ENCODE measurements at regions not wholly inside any gene's neighbourhood (a gene's known extent, or its start where the extent isn't known, plus 50 kb on each side); places are given as distances from the start of the nearest gene placed in this dataset.
"Not testable (repeated sequence)": the region's sequence is repeated elsewhere in the genome, so short reads cannot be mapped to it uniquely, and the experiment has no call there.

- no peak for DNase-seq
These were observed 86.0 kb upstream of the TET2 start for GRCh38 chr4:105060628-105061027.

- DNase-seq, result peak; percentile 21
These were observed 85.5 kb upstream of the TET2 start for GRCh38 chr4:105061136-105061696.

DNA sequence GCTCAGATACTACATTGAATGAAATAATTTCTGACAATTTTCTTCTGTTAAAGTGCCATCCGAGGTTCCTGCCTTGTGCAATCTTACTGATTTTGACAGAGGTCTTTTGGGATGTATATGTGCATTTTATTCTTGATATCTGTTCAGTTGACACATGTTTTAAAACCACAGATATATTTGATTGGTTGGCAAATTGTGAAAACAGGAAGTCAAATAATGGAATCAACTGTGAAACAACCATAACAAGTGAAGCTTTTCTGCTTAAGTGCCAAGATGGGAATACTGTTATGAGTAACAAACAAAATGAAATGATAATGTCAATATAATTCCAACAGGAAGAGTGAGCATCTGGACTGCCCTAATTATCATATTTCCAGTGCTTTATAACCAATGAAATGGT, 84.9 kb upstream of the TET2 start:
- no peak for DNase-seq

GRCh38 chr4:105066401-105066800, 80.3 kb upstream of the TET2 start:
- DNase-seq, result no peak

GRCh38 chr4:105067431-105067830, 79.2 kb upstream of the TET2 start:
- DNase-seq, result no peak

DNA sequence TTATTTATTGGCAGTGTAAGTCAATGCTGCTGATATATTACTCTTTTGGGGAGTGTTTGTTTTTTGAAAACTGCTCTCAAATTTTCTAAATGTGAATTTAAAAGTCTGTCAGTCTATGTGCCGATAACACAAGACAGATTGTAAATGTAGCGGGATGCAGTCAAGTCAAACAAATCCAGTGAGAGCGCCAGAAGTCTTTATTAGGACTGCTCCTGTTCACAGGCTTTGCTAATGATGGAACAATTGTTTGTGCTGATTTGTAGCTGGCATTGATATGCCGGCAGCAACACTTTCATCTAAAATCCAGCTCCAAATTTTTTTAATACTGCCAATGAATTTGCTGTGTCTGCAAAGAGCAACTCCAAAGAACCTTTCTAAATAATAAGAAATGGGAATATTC, 78.7 kb upstream of the TET2 start:
- no peak for DNase-seq

GRCh38 chr4:105068516-105068915, 78.2 kb upstream of the TET2 start:
- DNase-seq, result no peak

- not testable (repeated sequence) for DNase-seq
These were observed 74.6 kb upstream of the TET2 start for GRCh38 chr4:105072095-105072494.

GRCh38 chr4:105074097-105074496, 72.6 kb upstream of the TET2 start:
- DNase-seq, result no peak

- no peak for DNase-seq
These were observed 71.6 kb upstream of the TET2 start for GRCh38 chr4:105075045-105075444.

DNA sequence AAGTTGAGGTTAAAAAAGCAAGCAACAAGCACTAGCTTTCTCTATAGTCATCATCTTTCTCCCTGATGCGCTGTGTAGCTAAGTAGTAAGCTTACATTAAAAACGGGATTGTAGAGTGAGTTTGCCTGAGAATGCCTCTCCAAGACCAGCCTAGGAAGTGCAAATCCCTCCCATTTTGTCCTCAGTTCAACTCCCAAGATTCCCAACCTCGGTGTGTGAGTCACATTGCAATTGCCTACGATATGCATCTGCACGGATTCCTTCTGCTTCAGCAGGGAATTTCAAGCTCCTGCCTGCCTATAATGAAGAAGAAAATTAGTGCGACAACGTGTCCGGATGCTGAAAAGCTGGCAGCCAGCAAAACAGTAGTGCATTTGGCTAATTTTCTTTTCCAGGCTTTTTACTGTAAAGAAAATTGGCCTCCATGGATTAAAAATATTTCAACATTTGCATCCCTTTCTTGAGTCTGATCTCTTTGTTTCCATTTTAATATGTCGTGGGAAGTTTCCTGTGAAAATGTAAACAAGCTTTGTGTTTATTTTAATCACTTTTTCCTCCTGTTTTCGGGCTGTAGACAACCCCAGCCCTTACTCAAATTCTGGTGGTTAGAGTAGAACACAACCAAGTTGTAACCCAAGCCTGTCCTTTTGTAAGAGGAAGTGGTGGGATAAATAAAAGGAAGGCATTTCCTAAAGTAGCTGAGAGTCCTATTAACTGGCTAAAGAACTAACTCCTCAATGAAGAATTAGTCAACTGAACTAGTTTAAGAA, 58.4 kb upstream of the TET2 start:
- DNase-seq, result no peak

DNA sequence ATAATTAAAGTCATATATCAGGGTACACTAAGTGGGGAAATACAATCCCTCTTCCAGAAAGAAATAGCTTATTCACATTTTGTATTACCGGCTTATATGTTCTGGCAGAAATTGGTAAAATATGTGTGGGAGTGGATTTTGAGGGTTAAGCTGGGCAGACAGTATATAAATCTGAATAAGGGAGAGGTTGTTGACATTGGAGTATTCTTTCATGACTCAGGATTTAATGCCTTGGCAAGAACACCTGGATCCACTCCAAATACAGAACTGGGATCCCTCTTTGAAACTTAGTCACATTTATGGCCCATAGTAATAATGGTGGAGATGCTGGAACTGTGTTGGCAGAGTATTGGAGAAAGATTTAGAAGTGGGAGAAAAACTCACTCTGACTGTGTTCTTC, 54.3 kb upstream of the TET2 start:
- DNase-seq, result no peak

DNA sequence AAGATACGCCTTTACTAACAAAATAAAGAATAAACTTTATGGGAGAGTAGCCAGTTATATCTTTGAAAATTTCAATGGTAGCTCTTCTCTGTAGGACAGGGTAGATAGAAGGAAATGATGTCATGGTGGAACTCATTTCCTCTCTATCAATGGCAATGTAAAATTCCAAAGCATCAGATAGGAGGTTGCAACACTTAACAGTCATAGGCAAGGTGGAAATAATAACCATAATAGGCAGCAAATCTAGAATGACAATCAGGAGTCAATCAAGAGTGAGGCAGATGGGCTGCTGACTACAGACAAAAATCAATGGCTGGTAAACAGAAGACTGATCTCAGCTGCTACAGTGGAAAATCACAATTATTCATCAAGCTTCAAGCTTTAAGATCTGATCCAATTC, 53.9 kb upstream of the TET2 start:
- no peak for DNase-seq

DNA sequence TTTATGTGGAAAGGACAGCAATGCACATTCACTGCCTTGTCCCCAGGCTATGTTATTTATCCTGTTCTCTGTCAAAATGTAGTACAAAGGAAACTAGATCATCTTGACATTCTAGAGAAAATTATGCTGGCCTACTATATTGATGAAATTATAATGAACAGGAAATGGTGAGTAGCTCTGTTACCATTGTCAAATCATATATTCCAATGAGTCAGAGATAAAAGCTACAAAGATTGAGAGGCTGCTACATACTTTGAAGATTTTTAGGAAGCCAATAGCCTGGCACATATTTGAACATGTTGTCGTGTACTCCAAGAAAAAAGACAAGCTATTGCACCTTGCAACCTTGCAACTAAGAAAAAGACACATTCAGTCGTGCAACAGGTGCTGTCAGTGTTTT, 52.7 kb upstream of the TET2 start:
- no peak for DNase-seq
